GM12892 (cell line): ENCODE measurements at regions not wholly inside any gene's neighbourhood (a gene's known extent, or its start where the extent isn't known, plus 50 kb on each side); places are given as distances from the start of the nearest gene placed in this dataset.

Experiments
- DNase-seq: peaks from one replicate; pipeline ENCODE4 v3.0.0; 2011; ENCODE audit not compliant: insufficient read length
- FAIRE-seq: peaks from 2 replicates; lab custom pipeline; 2011; peaks lifted over from hg19 to GRCh38; lab: Jason Lieb, UNC
- POLR2A ChIP-seq: IDR thresholded peaks from 2 replicates; pipeline ENCODE4 v1.6.1; 2011; ENCODE audit warnings: low read depth, low read length, control low read depth
- POLR2AphosphoS5 ChIP-seq: IDR thresholded peaks from 2 replicates; pipeline ENCODE4 v1.6.1; 2011; ENCODE audit warnings: low read depth, low read length, control low read depth
- TAF1 ChIP-seq: IDR thresholded peaks from 2 replicates; pipeline ENCODE4 v1.6.1; 2011; ENCODE audit warnings: low read depth, mild to moderate bottlenecking, control low read depth, low read length, borderline replicate concordance

DNA sequence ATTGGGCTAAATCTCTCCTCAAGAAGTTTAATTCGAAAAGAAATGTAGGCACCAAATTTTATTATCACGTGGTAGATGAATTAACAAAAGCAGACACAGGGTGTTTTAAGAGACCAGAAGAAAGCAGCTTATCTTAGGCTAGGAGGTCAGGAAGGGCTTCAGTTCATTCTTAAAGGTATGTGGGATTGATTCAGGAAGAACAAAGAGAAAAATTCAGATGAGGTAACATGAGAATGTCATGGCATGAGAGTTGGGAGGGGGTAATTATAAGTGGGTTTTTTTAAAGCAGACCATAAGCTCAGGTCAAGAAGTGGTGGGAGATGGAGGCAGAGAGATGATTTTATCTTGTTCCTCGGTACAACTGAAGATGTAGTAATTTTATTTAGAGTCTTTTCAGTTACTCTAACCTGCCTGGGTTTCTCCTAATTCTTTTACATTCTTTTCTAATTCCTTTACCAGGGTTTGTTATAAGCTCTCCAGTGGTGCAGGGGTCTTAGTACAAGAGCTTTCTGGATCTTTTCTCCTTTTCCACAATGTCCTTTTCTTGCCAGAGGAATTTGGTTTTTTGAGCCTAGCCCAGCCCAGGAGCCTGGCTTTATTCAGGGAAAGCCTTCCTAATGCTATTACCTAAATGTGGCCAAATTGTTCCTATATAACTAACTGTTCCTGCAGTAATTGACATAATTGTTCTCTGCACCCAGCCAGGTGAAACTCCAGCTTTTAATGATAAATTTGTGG, 474.1 kb upstream of the BTBD3 start:
- FAIRE-seq (no peak), DNase-seq (no peak)
- TF ChIP-seq POLR2A (no peak), TAF1 (no peak), POLR2AphosphoS5 (no peak)

DNA sequence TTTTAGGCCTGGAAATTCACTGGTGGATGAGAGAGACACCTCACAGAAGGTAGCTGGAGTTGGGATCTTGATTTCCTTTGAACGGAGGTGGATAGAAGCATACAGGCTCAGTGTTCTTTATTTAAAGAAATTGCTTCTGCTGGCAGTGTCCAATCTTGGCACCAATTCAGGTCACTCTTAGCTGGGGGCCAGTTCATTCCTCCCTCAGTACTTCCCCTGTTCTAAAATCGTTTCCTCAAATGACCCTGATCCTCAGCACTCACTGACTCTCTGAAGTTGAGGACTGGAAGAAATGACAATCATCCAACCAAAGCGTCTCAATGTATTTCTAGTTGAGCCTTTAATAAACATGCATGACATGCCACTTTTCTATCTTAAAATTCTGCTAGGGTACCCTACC, 472.5 kb upstream of the BTBD3 start:
- no peak for FAIRE-seq
- TF ChIP-seq TAF1 = no peak
- TF ChIP-seq POLR2A = no peak
- no peak for TF ChIP-seq POLR2AphosphoS5
- DNase-seq = no peak

DNA sequence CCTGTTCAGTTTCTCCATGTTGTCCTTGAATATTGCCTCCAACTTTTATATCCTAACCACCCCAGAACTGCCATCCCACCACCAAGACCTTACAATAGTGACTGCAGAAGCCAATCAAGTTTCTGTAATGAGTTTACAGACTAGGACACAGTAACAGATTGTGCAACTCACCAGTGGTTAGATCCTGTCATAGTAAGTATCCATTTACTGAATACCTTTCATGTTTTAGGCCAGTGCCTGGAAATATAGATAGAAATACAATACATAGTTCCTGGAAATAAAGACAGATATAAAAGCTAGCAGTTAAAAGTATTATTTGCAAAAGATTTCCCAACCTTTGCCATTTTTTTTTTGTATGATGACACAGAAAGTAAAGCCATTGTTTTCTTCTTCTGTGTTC, 471.8 kb upstream of the BTBD3 start:
- no peak for DNase-seq
- no peak for FAIRE-seq
- no peak for TF ChIP-seq POLR2A
- no peak for TF ChIP-seq TAF1
- no peak for TF ChIP-seq POLR2AphosphoS5

DNA sequence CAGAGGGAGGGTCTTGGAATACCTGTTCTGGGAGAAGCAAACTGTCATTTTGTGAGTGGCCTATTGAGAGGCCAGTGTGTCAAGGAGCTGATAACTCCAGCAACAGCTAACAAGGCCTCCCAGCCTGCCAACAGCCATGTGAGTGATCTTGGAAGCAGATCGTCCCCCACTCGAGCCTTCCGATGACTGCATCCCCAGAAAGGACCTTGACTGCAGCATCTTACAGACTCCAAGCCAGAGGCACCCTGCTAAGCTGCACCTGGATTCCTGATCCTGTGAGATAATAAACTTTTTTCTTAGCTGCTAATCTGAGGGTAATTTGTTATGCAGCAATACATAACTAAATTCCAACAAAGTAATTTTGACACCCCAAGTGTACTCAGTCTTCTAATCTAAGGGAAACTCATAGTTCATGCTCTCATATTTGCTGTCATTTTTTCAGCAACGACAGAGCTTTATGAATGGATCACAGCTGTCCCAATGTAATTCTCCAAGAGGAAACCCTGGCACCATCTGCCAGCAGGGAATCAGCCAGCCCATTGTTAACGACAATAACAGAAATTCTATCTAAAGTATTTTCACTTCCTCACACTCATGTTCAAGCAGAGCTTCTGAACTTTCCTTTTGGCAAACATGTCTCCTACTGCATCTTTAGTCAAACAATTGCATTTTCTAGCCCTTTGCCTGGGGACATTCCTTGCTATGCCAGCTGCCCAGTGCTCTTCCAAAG, 470.2 kb upstream of the BTBD3 start:
- TF ChIP-seq TAF1 (no peak), POLR2AphosphoS5 (no peak), POLR2A (no peak)
- FAIRE-seq = no peak

DNA sequence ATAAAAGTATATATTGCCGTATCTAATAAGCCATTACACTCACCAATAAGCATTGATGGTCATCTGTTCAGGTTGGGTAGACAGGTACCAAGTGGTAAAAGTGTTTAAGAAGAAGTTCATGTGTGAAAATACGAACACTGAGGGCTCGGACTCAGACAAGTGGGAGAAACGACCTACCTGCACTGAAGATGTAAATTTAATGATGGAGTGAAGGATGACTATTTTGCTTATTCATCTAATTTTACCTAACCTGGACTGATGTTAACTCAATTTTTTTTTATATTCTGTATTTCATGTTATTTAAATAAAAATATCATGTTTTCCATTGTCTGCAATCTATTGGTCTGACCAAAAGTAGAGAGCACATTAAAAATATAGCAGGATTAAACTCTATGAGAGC, 469.1 kb upstream of the BTBD3 start:
- TF ChIP-seq TAF1 (no peak), POLR2A (no peak), POLR2AphosphoS5 (no peak)
- FAIRE-seq (no peak), DNase-seq (no peak)

More for the DNA sequence above, 470.2 kb upstream of the BTBD3 start:
- no peak for DNase-seq

DNA sequence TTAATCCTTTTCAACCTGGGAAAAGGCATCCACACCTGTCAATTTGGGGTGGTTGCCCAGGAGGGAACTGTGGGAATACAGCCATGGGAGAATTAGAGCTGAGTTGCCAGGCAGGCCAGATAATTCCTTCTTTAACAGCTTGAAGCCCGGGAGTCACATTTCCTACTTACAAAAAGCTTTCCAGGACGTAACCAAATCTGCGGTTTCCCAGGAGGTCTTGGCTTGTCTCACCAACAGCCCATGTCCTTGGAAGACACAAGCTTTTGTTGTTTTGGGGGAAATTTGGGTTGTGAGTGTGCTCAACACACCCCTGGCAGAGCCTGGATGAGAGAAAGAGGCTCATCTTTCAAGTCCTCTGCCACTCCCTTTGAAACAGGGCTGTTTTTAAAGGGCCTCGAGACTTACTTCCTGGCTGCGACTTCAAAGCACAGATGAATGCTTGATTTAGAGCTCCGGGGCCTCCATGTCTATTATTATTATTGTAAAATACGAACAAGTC, 465.9 kb upstream of the BTBD3 start:
- TF ChIP-seq POLR2A (no peak), POLR2AphosphoS5 (no peak), TAF1 (no peak)
- no peak for FAIRE-seq
- DNase-seq = no peak

DNA sequence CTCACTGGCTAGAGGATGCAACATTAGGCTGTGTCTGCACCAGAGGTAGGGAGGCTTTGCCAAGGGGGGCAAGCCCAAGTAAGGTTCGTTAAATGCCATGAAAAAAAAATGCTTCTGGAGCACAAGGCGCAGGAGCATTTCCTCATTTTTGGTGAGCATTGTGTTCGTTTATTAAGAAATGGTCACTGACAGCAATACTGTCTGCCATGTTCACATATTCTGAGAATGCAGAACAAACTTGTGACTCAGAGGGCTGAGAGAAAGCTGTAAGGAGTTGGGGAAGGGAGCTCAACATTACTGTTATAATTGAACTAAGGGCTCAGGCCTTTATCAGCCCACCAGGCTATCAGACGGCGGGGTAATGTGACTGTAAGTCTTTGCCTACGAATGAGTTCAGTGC, 465.4 kb upstream of the BTBD3 start:
- TF ChIP-seq TAF1 (no peak), POLR2AphosphoS5 (no peak), POLR2A (no peak)
- FAIRE-seq (no peak), DNase-seq (no peak)

DNA sequence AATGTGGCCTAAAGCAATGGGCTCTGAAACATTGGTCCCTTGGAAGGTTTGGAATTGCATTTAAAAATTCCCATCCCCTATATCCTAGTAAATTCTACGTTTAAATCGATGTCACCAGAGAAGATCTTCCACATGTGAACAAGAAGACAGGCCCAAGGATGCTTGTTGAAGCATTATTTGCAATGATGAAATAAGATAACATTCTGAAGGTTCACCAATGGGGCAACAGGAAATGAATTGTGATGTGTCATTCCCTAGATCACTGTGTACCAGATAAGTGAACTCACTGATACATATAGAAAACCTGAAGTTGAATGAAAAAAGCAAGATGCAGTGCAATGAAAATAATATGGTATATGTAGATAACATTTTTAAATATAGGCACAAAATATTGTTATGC, 464.3 kb upstream of the BTBD3 start:
- TF ChIP-seq TAF1 (no peak), POLR2AphosphoS5 (no peak)
- DNase-seq = no peak
- no peak for FAIRE-seq

DNA sequence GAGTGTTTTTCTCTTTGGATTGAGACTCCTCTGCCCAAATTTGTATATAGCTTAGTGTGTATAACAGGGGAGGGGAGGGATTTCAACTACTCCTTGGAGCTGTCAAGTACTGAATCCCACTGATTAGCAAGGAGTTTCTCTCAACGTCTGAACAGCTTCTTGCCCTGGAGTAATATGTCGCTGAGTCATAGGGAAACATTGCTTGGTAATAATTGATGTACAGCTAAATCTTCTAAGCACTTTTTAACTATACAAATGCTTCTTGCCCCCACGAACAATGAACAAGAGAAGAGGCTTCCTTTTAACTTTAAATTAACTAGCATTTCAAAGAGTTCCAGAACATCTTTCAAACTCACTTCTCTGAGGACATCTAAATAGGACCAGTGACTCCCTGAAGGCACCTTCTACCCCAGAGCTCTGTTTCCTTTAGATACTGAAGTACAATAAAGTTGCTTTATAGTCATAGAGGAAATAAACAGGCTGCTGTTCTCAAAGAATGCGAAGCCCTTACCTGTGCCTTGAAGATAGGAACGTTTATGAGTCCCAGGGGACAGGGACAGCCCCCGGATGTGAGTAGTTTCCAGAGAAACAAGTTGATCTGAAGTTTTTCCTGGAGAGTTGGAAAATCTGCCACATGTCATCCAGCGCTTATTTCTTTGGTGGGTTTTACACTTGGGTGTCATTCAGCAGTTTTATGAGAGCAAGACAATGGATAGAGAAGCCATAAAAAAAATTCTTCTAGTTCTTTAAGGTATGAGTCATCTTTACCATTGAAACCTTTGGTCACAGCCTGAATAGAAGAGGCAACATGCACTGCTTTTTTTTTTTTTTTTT, 462.5 kb upstream of the BTBD3 start:
- FAIRE-seq (no peak), DNase-seq (no peak)

DNA sequence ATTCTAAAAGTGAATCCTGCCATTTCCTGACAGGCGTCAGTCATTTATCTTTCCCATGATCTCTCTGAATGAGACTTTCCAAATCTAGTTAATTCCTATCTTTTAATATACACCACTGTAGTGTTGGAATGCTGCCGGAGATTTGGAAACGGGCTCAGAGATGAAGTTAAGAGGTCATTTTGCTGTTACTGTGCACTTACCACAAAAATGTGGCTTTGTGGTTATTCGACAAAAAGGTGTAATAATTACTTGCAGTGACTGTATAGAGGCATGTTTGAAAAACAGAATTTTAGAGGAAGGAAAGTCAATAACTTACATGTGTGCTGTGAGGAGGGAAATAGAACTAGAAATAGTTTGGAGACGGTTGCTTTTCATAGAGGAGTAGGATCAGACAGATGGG, 460.2 kb upstream of the BTBD3 start:
- FAIRE-seq (no peak), DNase-seq (no peak)
- TF ChIP-seq POLR2A = no peak

More for the DNA sequence above, 462.5 kb upstream of the BTBD3 start:
- no peak for TF ChIP-seq POLR2AphosphoS5
- no peak for TF ChIP-seq POLR2A

DNA sequence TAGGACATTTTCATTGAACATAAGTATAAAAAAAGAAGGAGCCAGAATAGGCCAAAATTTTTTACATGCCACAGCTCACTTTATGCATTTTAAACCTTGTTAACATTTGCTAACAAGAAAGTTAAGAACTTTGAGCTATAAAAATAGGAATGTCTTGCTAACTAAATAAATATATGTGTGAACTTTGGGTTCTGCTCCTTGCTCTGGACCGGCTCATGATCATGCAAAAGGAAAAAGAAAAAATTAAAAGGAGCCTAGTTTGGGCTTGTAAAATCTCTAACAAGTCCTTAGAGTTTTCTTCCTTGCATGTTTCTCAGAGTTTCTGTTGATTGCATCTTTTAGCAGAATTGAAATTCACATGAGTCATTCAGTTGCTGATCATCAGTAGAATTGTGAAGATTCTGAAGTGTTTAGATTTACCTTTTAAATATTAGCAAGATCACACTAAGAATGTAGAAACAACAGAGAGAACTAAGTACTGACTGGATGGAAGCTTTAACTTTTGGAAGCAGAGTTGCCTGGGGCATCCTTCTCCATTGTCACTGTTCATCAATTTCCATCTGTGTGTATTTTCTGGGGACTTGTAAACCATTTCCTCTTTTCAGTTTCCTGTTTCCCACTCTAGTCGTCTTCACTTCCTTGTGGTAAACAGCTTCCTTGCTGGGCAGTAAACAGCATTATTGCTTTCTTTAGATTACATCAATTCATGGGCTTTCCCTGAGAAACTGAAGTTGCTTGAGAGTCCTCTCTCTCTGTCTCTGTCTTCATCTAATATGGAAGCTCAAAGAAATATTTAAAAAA, 458.4 kb upstream of the BTBD3 start:
- DNase-seq = no peak
- FAIRE-seq = no peak
- TF ChIP-seq POLR2AphosphoS5 (no peak), TAF1 (no peak), POLR2A (no peak)
